Subcutaneous abdominal adipose tissue (tissue), 5 donors: ENCODE measurements at regions not wholly inside any gene's neighbourhood (a gene's known extent, or its start where the extent isn't known, plus 50 kb on each side); places are given as distances from the start of the nearest gene placed in this dataset.

ENCODE experiments used
- H3K27ac ChIP-seq: one replicate; pipeline ENCODE4 v1.7.0; 2013; ENCODE audit warnings: low read depth, mild to moderate bottlenecking, inconsistent platforms, low read length, moderate library complexity
- H3K27me3 ChIP-seq, 5 donors: one replicate each; pipeline ENCODE4 v1.7.0; 2013; ENCODE audit warnings: low read length in 5 of 5, inconsistent platforms in 1 of 5; ENCODE audit not compliant: control insufficient read depth in 5 of 5, insufficient read depth in 4 of 5
- H3K36me3 ChIP-seq, 5 donors: one replicate each; pipeline ENCODE4 v1.7.0; 2013; ENCODE audit warnings: low read length in 5 of 5; ENCODE audit not compliant: control insufficient read depth in 5 of 5, insufficient read depth in 5 of 5
- H3K4me1 ChIP-seq, 5 donors: one replicate each; pipeline ENCODE4 v1.7.0; 2013; ENCODE audit warnings: low read length in 5 of 5, mild to moderate bottlenecking in 3 of 5, moderate library complexity in 1 of 5; ENCODE audit not compliant: control insufficient read depth in 5 of 5, insufficient read depth in 5 of 5
- H3K4me3 ChIP-seq, 5 donors: one replicate each; pipeline ENCODE4 v1.7.0; 2013; ENCODE audit warnings: low read length in 5 of 5, low read depth in 1 of 5
- H3K9ac ChIP-seq, 5 donors: one replicate each; pipeline ENCODE4 v1.7.0; 2013; ENCODE audit warnings: low read length in 5 of 5, mild to moderate bottlenecking in 4 of 5, moderate library complexity in 3 of 5
- H3K9me3 ChIP-seq, 5 donors: one replicate each; pipeline ENCODE4 v1.7.0; 2013; ENCODE audit warnings: low read length in 5 of 5; ENCODE audit not compliant: control insufficient read depth in 5 of 5
- donor health status: healthy.
- donor health status: healthy.
- donor health status: healthy.
- donor health status: healthy.
- donor health status: healthy.

DNA sequence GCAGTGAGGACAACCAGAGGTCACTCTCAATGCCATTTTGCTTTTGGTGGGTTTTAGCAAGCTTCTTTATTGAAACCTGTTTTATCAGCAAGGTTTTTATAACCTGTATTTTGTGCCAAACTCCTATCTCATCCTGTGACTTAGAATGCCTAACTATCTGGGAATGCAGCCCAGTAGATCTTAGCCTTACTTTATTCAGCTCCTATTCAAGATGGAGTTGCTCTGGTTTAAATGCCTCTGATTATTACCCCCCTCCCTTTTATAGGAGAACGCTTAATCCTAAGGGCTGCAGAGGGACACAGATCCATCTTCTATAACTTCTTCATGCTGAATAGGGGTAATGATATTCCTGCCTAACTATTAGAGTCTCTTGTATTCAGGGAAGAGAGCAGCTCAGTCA lies 179.1 kb downstream of the KIF18A start:
- H3K9ac ChIP-seq: no peak overlapping the region
- H3K9me3 ChIP-seq: no peaks in the 10 kb centered on the region
- H3K36me3 ChIP-seq: no peaks in the 10 kb centered on the region
- H3K27me3 ChIP-seq: no peaks in the 10 kb centered on the region
- no peak overlapping the region for H3K4me3 ChIP-seq
- no peak overlapping the region for H3K27ac ChIP-seq
- H3K4me1 ChIP-seq: no peaks in the 10 kb centered on the region

DNA sequence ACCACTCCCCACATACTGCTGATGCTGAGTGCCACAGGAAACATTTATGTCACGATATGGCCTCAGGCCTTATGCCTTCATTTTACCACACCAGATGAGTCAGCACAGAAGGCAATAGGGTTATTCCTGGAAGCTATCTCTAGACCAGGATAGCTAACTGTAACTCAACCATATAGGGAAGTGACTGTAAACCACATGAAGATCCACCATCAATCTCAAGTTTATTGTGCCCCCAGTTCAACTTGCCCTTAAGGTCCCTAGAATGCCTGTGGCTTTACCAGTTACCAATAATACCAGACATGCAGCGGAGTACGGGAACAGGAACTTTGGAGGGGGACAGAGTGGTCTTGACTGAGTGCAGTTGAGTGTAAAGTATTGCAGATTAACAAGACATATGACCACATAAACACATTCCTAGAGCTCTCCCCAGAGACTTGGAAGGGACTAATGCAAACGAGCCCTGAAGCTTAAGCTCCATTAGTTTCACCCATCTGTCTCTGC lies 180.9 kb downstream of the KIF18A start:
- Histone ChIP-seq H3K4me1 (no peaks in the 10 kb centered on the region), H3K27ac (no peak overlapping the region), H3K9ac (no peak overlapping the region), H3K9me3 (no peaks in the 10 kb centered on the region), H3K36me3 (no peaks in the 10 kb centered on the region), H3K27me3 (no peaks in the 10 kb centered on the region), H3K4me3 (no peak overlapping the region)

DNA sequence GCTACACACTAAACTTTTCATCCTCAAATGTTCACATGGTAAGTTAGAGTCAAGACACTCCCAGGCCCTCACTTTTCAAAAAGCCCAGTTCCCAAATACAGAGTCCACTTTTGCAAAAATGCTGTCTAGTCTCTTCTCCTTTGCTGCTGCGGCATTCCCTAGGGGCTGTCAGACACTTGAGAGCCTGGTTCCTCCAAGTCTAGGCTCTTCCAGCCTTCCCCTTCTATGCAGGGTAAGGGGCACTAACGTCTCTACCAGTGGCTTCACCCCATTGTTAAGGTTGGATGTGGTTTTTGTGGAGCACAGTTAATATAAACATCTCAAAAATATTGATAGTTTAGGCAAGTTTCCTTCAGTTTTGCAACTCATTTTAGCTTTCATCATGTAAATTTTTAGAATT lies 181.5 kb downstream of the KIF18A start:
- H3K9me3 ChIP-seq: no peaks in the 10 kb centered on the region
- no peaks in the 10 kb centered on the region for H3K36me3 ChIP-seq
- H3K4me1 ChIP-seq: no peaks in the 10 kb centered on the region
- H3K27me3 ChIP-seq: no peaks in the 10 kb centered on the region
- no peak overlapping the region for H3K4me3 ChIP-seq
- no peak overlapping the region for H3K9ac ChIP-seq
- no peak overlapping the region for H3K27ac ChIP-seq

DNA sequence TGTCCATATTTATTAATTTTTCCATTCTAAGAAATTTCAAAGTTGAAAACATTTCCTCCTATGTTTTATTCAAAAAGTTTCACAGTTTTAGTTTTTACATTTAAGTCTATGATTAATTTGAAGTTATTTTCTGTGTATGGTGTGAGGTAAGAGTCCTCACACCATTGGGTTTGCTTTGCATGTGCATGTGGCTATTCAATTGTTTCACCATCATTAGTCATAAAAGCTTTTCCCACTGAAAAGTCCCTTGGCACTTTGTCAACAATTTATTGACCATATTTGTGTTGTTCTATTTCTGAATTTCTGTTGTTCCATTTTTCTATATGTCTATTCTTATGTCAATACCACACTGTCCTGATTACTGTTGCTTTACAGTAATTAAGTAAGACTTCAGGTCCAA lies 186.5 kb downstream of the KIF18A start:
- Histone ChIP-seq H3K4me1 (no peaks in the 10 kb centered on the region), H3K9ac (no peak overlapping the region), H3K27ac (no peak overlapping the region), H3K9me3 (no peaks in the 10 kb centered on the region), H3K27me3 (no peaks in the 10 kb centered on the region), H3K36me3 (no peaks in the 10 kb centered on the region), H3K4me3 (no peak overlapping the region)

DNA sequence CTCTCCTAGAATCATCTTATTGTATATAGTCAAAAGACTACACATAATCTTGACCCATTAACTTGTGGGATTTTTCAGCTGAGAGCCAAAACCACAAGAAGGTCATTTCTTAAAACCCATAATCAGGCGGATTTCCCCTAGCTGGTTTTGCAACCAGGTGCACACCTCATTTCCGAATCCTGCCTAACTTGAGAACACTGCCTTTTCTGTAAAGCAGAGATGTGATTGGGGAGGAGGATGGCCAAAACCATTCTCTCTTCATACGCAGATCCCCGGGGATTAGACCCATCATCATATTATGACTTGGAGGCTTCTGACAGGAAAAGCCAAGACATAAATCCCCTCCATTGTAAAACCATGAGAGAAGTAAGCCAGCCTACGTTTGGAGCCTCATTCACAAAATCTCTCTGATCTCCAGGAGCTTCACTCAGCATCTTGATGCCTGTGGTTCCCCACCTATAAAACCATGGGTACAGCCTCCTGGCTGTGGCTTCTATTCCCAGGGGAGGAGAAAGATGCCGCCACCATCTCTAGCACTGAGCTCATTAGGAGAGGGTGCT lies 191.3 kb downstream of the KIF18A start:
- H3K27ac ChIP-seq: no peak overlapping the region
- H3K9me3 ChIP-seq: no peaks in the 10 kb centered on the region
- H3K27me3 ChIP-seq: no peaks in the 10 kb centered on the region
- H3K4me3 ChIP-seq: no peak overlapping the region
- no peaks in the 10 kb centered on the region for H3K36me3 ChIP-seq
- no peaks in the 10 kb centered on the region for H3K4me1 ChIP-seq
- no peak overlapping the region for H3K9ac ChIP-seq

DNA sequence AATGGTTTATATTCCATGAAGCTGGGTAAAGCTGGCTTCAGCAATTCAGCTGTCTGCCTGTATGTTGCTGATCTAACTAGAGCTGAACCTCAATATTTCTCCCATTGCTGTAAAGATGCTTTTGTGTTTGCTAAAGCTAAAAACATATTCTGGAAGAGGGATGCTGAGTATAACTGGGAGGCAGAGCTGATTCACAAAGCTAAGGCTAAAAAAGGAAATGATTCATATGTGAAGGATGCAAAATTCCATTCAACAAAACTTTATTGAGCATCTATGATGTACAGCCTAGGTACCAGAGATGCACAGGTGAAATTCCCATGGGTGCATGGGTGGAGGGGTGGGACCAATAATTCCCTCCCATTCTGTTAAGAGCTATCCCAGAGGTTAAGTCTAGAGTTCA lies 193.9 kb downstream of the KIF18A start:
- no peaks in the 10 kb centered on the region for H3K4me1 ChIP-seq
- H3K36me3 ChIP-seq: no peaks in the 10 kb centered on the region
- no peaks in the 10 kb centered on the region for H3K9me3 ChIP-seq
- no peak overlapping the region for H3K27ac ChIP-seq
- H3K9ac ChIP-seq: no peak overlapping the region
- no peak overlapping the region for H3K4me3 ChIP-seq
- no peaks in the 10 kb centered on the region for H3K27me3 ChIP-seq

DNA sequence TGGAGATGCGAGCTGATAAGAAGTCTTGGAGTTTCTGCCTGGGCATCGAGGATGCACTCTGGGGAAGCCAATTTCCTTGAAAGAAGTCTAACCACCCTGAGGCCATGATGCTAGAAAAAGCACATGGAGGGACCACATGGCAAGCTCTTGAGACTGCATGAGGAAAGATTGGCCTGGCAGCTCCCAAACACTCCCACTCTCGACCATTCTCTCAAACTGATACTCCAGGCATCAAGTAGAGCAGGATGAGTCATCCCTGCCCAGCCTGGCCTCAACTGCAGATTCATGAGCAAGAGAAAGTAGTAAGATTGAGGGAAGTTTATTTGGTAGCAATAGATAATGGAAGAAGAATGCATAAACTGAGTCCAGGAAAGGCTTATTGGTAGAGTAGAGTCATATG lies 194.3 kb downstream of the KIF18A start:
- H3K4me3 ChIP-seq: no peak overlapping the region
- H3K36me3 ChIP-seq: no peaks in the 10 kb centered on the region
- H3K9ac ChIP-seq: no peak overlapping the region
- no peaks in the 10 kb centered on the region for H3K4me1 ChIP-seq
- H3K27me3 ChIP-seq: no peaks in the 10 kb centered on the region
- H3K27ac ChIP-seq: no peak overlapping the region
- H3K9me3 ChIP-seq: no peaks in the 10 kb centered on the region

DNA sequence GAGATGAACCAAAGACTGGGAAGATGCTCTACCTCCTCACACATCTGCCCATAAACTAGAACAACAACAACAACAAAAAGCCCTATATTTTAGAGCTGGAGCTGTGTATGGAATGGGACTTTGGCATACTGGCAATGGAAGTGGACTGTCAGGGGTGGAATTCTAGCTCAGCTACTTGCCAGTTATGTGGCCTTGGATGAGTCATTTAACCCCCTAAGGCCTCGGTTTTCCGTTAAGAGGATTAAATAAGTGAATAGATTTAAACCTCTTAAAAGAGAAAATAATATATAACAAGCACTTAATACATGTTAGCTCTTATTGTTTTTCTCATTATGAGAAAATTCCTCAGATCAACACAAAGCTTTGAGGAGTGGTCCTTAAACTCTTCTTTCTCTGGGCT lies 195.0 kb downstream of the KIF18A start:
- H3K27me3 ChIP-seq: no peaks in the 10 kb centered on the region
- no peaks in the 10 kb centered on the region for H3K9me3 ChIP-seq
- no peaks in the 10 kb centered on the region for H3K4me1 ChIP-seq
- H3K36me3 ChIP-seq: no peaks in the 10 kb centered on the region
- no peak overlapping the region for H3K9ac ChIP-seq
- H3K4me3 ChIP-seq: no peak overlapping the region
- H3K27ac ChIP-seq: no peak overlapping the region

DNA sequence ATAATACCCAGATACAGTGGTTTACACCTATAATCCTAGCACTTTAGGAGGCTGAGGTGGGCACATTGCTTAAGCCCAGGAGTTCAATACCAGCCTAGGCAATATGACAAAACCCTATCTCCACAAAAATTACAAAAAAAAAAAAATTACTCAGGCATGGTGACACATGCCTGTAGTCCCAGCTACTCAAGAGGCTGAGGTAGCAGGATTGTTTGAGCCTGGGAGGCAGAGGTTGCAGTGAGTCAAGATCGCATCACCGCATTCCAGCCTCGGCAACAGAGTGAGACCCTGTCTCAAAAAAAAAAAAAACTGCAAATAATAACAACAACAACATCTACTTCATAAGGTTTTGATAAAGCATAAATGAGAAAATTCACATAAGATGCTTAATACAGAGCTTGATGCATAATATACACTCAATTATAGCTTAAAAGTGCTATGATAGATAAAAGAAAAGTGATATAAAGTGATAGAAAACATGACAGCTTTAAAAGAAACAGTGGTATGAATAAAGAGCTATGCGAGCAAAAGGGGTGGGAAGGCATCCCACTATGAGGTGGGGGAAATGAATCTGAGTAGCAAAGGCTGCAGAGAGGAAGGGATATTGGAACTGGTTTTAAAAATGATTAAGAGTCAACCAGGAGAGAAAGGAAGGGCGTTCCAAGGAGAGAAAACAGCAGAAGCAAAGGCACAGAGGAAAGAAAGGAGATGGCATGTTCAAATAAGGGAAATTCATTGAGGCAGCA lies 197.6 kb downstream of the KIF18A start:
- H3K4me1 ChIP-seq: no peaks in the 10 kb centered on the region

DNA sequence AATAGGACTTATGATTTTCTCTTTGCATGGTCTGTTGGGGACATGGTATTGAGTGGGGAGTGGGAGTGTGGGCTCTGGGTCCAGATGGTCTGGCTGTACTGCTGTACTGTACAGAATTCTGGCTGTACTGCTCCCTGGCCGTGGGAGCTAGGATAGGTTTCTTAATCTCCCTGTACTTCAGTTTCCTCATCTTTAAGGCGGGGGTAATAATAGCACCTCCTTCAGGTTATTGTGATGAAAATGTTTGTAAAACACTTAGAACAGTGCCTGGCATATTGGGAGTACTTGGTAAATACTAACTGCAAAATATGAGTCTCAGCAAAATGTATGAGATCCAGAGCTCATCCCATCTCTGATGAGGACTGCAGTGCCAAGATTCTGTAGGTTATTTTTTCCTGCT lies 198.6 kb downstream of the KIF18A start:
- Histone ChIP-seq H3K9me3 (no peaks in the 10 kb centered on the region), H3K27me3 (no peaks in the 10 kb centered on the region), H3K4me1 (no peaks in the 10 kb centered on the region)

More for the DNA sequence above, 197.6 kb downstream of the KIF18A start:
- Histone ChIP-seq H3K4me3 (no peak overlapping the region), H3K9ac (no peak overlapping the region), H3K27me3 (no peaks in the 10 kb centered on the region), H3K9me3 (no peaks in the 10 kb centered on the region), H3K27ac (no peak overlapping the region), H3K36me3 (no peaks in the 10 kb centered on the region)

More for the DNA sequence above, 198.6 kb downstream of the KIF18A start:
- Histone ChIP-seq H3K4me3 (no peak overlapping the region), H3K36me3 (no peaks in the 10 kb centered on the region), H3K9ac (no peak overlapping the region), H3K27ac (no peak overlapping the region)
